ENCODE measurements at regions not wholly inside any gene's neighbourhood (a gene's known extent, or its start where the extent isn't known, plus 50 kb on each side); places are given as distances from the start of the nearest gene placed in this dataset.

DNA sequence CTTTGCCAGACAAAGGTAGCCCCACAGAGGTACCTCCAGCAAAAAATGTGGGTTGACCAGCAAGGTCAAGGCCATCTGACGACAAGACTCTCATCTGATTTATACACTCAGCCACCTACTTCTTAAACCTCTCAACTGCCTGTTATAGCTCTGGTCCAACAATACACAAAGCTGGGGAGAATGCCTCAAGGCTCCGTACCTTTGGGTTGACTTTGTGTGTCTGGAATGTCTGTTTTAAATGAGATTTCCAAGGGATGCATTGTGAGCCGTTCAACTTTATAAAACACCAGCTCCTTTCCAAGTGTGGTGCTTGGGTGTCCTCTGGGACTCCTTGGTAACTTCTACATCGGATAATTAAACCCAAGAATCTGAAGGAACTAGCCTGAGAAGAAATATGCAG lies 167.0 kb upstream of the RPL34 start (continued):
- TF ChIP-seq CHCHD3 (CRISPR knock-in tag; IDR thresholded peaks at IDR 0.05) (no peak), HOXA3 (CRISPR knock-in tag; IDR thresholded peaks at IDR 0.05) (no peak), ARHGAP35 (CRISPR knock-in tag; IDR thresholded peaks at IDR 0.05; ENCODE audit: borderline replicate concordance) (no peak), SMC3 (IDR thresholded peaks at IDR 0.05; ENCODE audit: low read length) (no peak), MBNL3 (CRISPR knock-in tag; conservative IDR thresholded peaks at IDR 0.05) (no peak)
- TF ChIP-seq, protein P1, sequence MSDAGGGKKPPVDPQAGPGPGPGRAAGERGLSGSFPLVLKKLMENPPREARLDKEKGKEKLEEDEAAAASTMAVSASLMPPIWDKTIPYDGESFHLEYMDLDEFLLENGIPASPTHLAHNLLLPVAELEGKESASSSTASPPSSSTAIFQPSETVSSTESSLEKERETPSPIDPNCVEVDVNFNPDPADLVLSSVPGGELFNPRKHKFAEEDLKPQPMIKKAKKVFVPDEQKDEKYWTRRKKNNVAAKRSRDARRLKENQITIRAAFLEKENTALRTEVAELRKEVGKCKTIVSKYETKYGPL (CRISPR knock-in tag; IDR thresholded peaks at IDR 0.05): no peak

DNA sequence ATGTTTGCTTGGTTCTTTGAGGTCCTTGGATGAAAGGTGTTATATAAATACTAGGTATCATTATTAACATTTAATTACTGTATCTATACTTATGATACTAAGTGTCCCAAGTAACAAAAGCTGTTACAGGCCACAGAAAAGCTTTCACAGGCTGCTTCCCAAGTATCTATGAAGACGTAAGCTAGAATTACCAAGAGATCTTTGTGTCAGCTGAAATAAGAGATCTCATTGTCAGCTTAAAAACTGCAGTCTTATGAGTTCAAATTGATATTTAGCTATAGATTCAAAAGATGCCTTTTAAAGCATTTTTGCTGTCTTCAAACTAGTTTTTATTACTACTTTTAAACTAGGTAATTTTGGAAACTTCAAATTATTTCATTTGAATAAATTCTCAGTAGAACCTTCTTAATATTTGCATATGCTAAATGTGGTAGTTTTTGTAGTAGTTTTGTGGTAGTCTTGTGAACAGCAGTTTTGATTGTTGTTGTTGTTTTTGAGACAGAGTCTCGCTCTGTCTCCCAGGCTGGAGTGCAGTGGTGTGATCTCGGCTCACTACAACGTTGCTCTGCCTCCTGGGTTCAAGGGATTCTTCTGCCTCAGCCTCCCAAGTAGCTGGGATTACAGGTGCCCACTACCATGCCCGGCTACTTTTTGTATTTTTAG lies 170.0 kb upstream of the RPL34 start:
- intact Hi-C loops (cut with micrococcal nuclease; ENCODE audit: unreplicated experiment): no loop called here
- POLR2A ChIA-PET: no interaction called here
- CTCF ChIA-PET (ENCODE audit: low intra/inter-chr PET ratio, low total read pairs): no interaction called here
- no peak for TF ChIP-seq ZNF547 (CRISPR knock-in tag; IDR thresholded peaks at IDR 0.05)
- TF ChIP-seq TBL1XR1 (IDR thresholded peaks at IDR 0.05; ENCODE audit: borderline replicate concordance, low read length, partially characterized antibody): no peak
- TF ChIP-seq, protein P2, sequence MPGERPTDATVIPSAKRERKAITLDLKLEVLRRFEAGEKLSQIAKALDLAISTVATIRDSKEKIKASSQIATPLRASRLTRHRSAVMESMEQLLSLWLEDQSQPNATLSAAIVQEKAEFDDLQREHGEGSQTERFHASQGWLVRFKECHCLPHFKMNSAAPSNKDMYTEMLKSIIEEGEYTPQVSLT (CRISPR knock-in tag; IDR thresholded peaks at IDR 0.05; ENCODE audit: borderline replicate concordance, low read depth): no peak
- TF ChIP-seq ZNF17 (CRISPR knock-in tag; IDR thresholded peaks at IDR 0.05): no peak
- no peak for TF ChIP-seq TAF15 (IDR thresholded peaks at IDR 0.05; ENCODE audit: low read depth, low read length, poor library complexity, severe bottlenecking)
- no peak for TF ChIP-seq PAF1 (CRISPR knock-in tag; IDR thresholded peaks at IDR 0.05)
- no peak for TF ChIP-seq NFYB (CRISPR knock-in tag; IDR thresholded peaks at IDR 0.05)
- TF ChIP-seq, protein P3, sequence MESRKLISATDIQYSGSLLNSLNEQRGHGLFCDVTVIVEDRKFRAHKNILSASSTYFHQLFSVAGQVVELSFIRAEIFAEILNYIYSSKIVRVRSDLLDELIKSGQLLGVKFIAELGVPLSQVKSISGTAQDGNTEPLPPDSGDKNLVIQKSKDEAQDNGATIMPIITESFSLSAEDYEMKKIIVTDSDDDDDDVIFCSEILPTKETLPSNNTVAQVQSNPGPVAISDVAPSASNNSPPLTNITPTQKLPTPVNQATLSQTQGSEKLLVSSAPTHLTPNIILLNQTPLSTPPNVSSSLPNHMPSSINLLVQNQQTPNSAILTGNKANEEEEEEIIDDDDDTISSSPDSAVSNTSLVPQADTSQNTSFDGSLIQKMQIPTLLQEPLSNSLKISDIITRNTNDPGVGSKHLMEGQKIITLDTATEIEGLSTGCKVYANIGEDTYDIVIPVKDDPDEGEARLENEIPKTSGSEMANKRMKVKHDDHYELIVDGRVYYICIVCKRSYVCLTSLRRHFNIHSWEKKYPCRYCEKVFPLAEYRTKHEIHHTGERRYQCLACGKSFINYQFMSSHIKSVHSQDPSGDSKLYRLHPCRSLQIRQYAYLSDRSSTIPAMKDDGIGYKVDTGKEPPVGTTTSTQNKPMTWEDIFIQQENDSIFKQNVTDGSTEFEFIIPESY (CRISPR knock-in tag; IDR thresholded peaks at IDR 0.05): no peak
- TF ChIP-seq, protein P4, sequence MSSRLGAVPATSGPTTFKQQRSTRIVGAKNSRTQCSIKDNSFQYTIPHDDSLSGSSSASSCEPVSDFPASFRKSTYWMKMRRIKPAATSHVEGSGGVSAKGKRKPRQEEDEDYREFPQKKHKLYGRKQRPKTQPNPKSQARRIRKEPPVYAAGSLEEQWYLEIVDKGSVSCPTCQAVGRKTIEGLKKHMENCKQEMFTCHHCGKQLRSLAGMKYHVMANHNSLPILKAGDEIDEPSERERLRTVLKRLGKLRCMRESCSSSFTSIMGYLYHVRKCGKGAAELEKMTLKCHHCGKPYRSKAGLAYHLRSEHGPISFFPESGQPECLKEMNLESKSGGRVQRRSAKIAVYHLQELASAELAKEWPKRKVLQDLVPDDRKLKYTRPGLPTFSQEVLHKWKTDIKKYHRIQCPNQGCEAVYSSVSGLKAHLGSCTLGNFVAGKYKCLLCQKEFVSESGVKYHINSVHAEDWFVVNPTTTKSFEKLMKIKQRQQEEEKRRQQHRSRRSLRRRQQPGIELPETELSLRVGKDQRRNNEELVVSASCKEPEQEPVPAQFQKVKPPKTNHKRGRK (CRISPR knock-in tag; IDR thresholded peaks at IDR 0.05): no peak
- no peak for TF ChIP-seq GTF3A (CRISPR knock-in tag; conservative IDR thresholded peaks at IDR 0.05)
- TF ChIP-seq, protein P5, sequence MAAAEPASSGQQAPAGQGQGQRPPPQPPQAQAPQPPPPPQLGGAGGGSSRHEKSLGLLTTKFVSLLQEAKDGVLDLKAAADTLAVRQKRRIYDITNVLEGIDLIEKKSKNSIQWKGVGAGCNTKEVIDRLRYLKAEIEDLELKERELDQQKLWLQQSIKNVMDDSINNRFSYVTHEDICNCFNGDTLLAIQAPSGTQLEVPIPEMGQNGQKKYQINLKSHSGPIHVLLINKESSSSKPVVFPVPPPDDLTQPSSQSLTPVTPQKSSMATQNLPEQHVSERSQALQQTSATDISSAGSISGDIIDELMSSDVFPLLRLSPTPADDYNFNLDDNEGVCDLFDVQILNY (CRISPR knock-in tag; conservative IDR thresholded peaks at IDR 0.05): no peak
- no peak for TF ChIP-seq FOXK2 (IDR thresholded peaks at IDR 0.05)
- no peak for TF ChIP-seq ZNF598 (CRISPR knock-in tag; IDR thresholded peaks at IDR 0.05; ENCODE audit: borderline replicate concordance)
- no peak for TF ChIP-seq DPF2 (CRISPR knock-in tag; IDR thresholded peaks at IDR 0.05; ENCODE audit: borderline replicate concordance, low read depth)

More for the DNA sequence above, 170.0 kb upstream of the RPL34 start:
- Histone ChIP-seq H3K27me3 (ENCODE audit: control insufficient read depth in 1 of 2, insufficient read depth in 2 of 2, low read length in 2 of 2) (no peaks in the 10 kb centered on the region), H3K27ac (ENCODE audit: extremely low read length, insufficient read depth, low read length) (no peak overlapping the region), H3K4me1 (ENCODE audit: insufficient read depth, low read length) (no peaks in the 10 kb centered on the region), H2AFZ (ENCODE audit: low read length) (no peak overlapping the region), H3K36me3 (replicated peaks in 1 of 2; ENCODE audit: control insufficient read depth in 1 of 2, insufficient read depth in 2 of 2, low read length in 2 of 2) (no peaks in the 10 kb centered on the region), H3K4me2 (ENCODE audit: low read depth, low read length) (no peak overlapping the region), H4K20me1 (ENCODE audit: insufficient read depth, low read length) (no peaks in the 10 kb centered on the region), H3K4me3 (replicated peaks in 1 of 3; ENCODE audit: insufficient read depth in 1 of 3, low read depth in 2 of 3, low read length in 3 of 3) (no peak overlapping the region), H3K9me3 (ENCODE audit: low read length) (no peaks in the 10 kb centered on the region), H3K79me2 (ENCODE audit: insufficient read depth, low read length) (no peaks in the 10 kb centered on the region), H3K9ac (ENCODE audit: insufficient read depth, low read depth, low read length) (no peak overlapping the region)
- in situ Hi-C loops (cut with HindIII; ENCODE audit: extremely low pct_ligation_motif_present, low pct_unique_long_range_greater_than_20kb): no loop called here
- FAIRE-seq: no peak
- no peak for ATAC-seq
- no peak for DNase-seq (ENCODE audit: low spot score)
- BruUV-seq (replicated peaks): no TSS peak
- 11% methylated on average over 5 of the region's 5 CpGs for WGBS (ENCODE audit: low lambda C conversion rate)
